ENCODE measurements at regions not wholly inside any gene's neighbourhood (a gene's known extent, or its start where the extent isn't known, plus 50 kb on each side); places are given as distances from the start of the nearest gene placed in this dataset.

- Histone ChIP-seq H3K9me3 (replicated peaks; ENCODE audit: control insufficient read depth, insufficient read depth, low read length) (no peaks in the 10 kb centered on the region), H2AFZ (ENCODE audit: low read depth, low read length) (no peak overlapping the region), H3K79me2 (ENCODE audit: control insufficient read depth, insufficient read depth, low read length) (no peaks in the 10 kb centered on the region), H3K4me3 (replicated peaks in 1 of 3; ENCODE audit: insufficient read depth in 1 of 3, low read depth in 1 of 3, low read length in 3 of 3) (no peak overlapping the region), H3K36me3 (ENCODE audit: control insufficient read depth in 2 of 2, extremely low read depth in 1 of 2, insufficient read depth in 2 of 2, low read length in 2 of 2) (no peaks in the 10 kb centered on the region), H4K20me1 (replicated peaks; ENCODE audit: control insufficient read depth, extremely low read depth, insufficient read depth, low read length) (no peaks in the 10 kb centered on the region), H3K9ac (replicated peaks; ENCODE audit: extremely low read depth, insufficient read depth, low read length) (no peak overlapping the region), H3K9me1 (replicated peaks; ENCODE audit: control insufficient read depth, extremely low read depth, insufficient read depth, low read length) (no peaks in the 10 kb centered on the region), H3K27me3 (ENCODE audit: control insufficient read depth in 2 of 2, insufficient read depth in 2 of 2, low read length in 2 of 2) (peaks cover 5 to 8% of the 10 kb centered on the region in 2 experiments), H3K27ac (ENCODE audit: insufficient read depth, low read depth, low read length) (no peak overlapping the region), H3K4me1 (ENCODE audit: control insufficient read depth, extremely low read depth, insufficient read depth, low read length) (no peaks in the 10 kb centered on the region), H3K4me2 (ENCODE audit: insufficient read depth, low read length) (no peak overlapping the region)
- no TSS peak for BruUV-seq (replicated peaks)
- ChIA-PET POLR2A (no interaction called here), CTCF (interaction anchor here (0.6 to 2.2 kb wide), 2 partner anchors 8 to 554 kb away, joined by 3 to 9 read pairs; no protein-coding TSS in a partner anchor)
- TF ChIP-seq MYC (IDR thresholded peaks at IDR 0.05; ENCODE audit: low read depth, low read length) (no peak), POLR2AphosphoS5 (IDR thresholded peaks at IDR 0.05; ENCODE audit: insufficient read depth, low read depth, low read length) (no peak), POLR2A (IDR thresholded peaks at IDR 0.05; ENCODE audit: low read depth, low read length) (no peak), FOS (IDR thresholded peaks at IDR 0.05; ENCODE audit: borderline replicate concordance, insufficient read depth, low read length) (no peak), JUN (IDR thresholded peaks at IDR 0.05; ENCODE audit: borderline replicate concordance, insufficient read depth, insufficient read length, low read depth) (no peak), GATA2 (IDR thresholded peaks at IDR 0.05; ENCODE audit: insufficient read depth, insufficient read length, low read depth, low read length) (no peak), EZH2 (IDR thresholded peaks at IDR 0.05; ENCODE audit: borderline replicate concordance, low read depth, low read length, severe bottlenecking) (no peak)
- TF ChIP-seq, protein P1, sequence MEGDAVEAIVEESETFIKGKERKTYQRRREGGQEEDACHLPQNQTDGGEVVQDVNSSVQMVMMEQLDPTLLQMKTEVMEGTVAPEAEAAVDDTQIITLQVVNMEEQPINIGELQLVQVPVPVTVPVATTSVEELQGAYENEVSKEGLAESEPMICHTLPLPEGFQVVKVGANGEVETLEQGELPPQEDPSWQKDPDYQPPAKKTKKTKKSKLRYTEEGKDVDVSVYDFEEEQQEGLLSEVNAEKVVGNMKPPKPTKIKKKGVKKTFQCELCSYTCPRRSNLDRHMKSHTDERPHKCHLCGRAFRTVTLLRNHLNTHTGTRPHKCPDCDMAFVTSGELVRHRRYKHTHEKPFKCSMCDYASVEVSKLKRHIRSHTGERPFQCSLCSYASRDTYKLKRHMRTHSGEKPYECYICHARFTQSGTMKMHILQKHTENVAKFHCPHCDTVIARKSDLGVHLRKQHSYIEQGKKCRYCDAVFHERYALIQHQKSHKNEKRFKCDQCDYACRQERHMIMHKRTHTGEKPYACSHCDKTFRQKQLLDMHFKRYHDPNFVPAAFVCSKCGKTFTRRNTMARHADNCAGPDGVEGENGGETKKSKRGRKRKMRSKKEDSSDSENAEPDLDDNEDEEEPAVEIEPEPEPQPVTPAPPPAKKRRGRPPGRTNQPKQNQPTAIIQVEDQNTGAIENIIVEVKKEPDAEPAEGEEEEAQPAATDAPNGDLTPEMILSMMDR (IDR thresholded peaks at IDR 0.05; ENCODE audit: extremely low read depth in 1 of 2, insufficient read depth in 1 of 2, low read depth in 1 of 2, low read length in 2 of 2) = no peak
- TF ChIP-seq, protein P2, sequence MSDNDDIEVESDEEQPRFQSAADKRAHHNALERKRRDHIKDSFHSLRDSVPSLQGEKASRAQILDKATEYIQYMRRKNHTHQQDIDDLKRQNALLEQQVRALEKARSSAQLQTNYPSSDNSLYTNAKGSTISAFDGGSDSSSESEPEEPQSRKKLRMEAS (IDR thresholded peaks at IDR 0.05; ENCODE audit: insufficient read depth, insufficient read length) = no peak
- DNase-seq (ENCODE audit: low read depth, low spot score) (no peak), FAIRE-seq (no peak)
- intact Hi-C loops (cut with micrococcal nuclease) = no loop called here
- dilution Hi-C loops (cut with MboI; ENCODE audit: extremely low pct_ligation_motif_present, low sequenced_read_pairs) = no loop called here
Observed at GRCh38 chr3:66830301-66830700, 167.8 kb upstream of the KBTBD8 start.

Data from endothelial cell of umbilical vein (primary cell).